ENCODE measurements at regions not wholly inside any gene's neighbourhood (a gene's known extent, or its start where the extent isn't known, plus 50 kb on each side); places are given as distances from the start of the nearest gene placed in this dataset.

DNA sequence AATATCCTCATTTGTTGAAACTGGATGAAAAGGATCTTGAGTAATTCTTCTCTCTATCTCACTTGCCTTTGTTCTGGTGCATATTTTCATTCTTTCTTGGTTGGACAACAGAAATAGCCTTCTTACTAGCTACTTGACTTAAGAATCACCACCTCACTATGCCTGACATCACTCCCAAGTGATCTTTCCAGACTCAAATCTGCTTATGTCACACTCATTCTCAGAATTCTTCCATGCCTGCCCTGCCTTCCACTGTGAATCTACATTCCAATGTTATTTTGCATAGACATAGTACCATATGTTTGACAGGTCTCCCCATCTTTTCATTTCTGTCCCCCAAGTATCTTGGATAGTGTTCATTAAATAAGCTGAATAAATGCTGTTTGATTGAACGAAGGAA lies 78.5 kb upstream of the DPYD start:
- DNase-seq (ENCODE audit: low read depth in 3 of 3, low spot score in 1 of 3) = no peak

DNA sequence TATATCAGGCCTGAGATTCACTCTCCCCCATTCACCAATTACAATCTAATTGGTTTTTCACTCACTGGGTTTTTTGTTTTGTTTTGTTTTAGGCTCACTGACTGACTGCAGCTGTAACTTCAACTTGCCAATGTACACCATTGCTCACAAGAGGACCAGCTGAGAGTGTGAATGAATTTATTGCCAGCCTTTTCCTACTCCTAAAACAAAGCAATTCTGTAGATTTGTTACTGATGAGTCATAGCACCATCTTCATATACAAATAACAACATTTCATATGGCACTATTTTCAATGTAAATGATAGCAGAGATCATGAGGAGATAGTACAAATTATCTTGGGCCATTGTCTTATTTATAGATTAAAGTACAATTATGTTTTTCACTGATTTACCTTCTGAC lies 76.0 kb upstream of the DPYD start:
- no peak for DNase-seq (ENCODE audit: low read depth in 3 of 3, low spot score in 1 of 3)

- DNase-seq (ENCODE audit: low read depth in 3 of 3, low spot score in 1 of 3) = no peak
Measured at GRCh38 chr1:97989094-97989680, 68.4 kb upstream of the DPYD start.

- no peak for DNase-seq (ENCODE audit: low read depth in 3 of 3, low spot score in 1 of 3)
Measured at GRCh38 chr1:97986041-97987005, 65.5 kb upstream of the DPYD start.

- DNase-seq (ENCODE audit: low read depth in 3 of 3, low spot score in 1 of 3) = no peak
Measured at GRCh38 chr1:97983126-97983525, 62.3 kb upstream of the DPYD start.

DNA sequence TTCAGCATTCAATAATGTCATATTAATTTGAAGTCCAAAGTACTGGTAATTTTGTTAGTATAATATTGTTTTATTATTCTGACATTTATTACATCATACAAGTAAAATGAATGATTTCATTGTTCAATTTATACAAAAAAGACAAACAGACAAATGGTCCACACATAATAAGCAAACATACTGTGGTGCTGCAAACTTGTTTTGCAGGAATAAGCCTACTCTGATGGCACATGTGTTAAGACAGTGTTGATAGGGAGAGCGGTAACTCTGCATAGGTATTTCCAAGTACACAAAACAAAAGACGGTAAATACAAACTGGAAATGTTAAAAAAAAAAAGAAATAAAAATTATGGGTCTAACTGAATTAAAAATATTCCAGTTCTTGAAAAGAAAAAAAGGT lies 59.7 kb upstream of the DPYD start:
- DNase-seq (ENCODE audit: low read depth in 3 of 3, low spot score in 1 of 3) = no peak

DNA sequence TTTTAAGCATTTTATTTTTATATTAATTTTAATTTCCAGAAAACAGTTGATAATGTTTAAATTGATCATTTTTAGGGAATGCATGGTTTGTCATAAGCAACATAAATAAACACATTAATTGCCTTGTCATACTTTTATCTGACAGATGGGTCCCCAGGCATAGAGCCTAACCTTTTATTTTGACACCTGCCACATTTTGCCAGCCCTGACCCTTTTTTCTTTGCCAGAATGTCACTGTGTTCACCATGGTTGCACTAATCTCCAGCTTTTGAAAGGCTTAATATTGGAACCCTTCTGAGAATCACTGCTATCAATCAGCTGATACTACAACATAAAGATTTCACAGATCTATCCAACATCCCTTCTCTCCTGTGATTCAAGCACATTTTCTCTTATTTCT lies 56.0 kb upstream of the DPYD start:
- no peak for DNase-seq (ENCODE audit: low read depth in 3 of 3, low spot score in 1 of 3)
